AG09319 (cell line): ENCODE measurements at regions not wholly inside any gene's neighbourhood (a gene's known extent, or its start where the extent isn't known, plus 50 kb on each side); places are given as distances from the start of the nearest gene placed in this dataset.
"Not testable (repeated sequence)": the region's sequence is repeated elsewhere in the genome, so short reads cannot be mapped to it uniquely, and the experiment has no call there.

Experiments used
- DNase-seq: peaks from one replicate; pipeline ENCODE4 v3.0.0-alpha.2; 2010; ENCODE audit warnings: low read depth; ENCODE audit errors: extremely low read depth
- TF ChIP-seq, protein P1 (sequence below): IDR thresholded peaks from 2 replicates; pipeline ENCODE4 v1.5.1; 2011; ENCODE audit warnings: low read depth, mild to moderate bottlenecking, inconsistent platforms, low read length, moderate library complexity

DNA sequence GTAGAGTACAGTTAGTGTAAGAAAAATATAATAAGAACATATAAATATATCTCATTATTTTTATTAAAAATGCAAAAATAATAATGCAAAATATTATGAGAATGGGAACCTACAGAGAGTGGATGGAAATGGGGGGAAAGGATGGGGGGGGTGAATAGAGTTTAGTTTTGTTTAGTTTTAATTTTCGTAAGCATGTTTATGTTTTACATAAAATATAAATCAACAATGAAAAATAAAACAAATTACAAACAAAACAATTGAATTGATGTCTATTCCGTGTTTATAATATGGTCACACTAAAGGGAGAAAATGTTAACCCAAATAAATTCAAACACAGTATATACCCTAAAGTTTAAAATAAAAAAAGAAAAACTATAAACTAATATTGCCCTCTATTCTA lies 1717.4 kb upstream of the SPRY2 start:
- TF ChIP-seq, protein P1, sequence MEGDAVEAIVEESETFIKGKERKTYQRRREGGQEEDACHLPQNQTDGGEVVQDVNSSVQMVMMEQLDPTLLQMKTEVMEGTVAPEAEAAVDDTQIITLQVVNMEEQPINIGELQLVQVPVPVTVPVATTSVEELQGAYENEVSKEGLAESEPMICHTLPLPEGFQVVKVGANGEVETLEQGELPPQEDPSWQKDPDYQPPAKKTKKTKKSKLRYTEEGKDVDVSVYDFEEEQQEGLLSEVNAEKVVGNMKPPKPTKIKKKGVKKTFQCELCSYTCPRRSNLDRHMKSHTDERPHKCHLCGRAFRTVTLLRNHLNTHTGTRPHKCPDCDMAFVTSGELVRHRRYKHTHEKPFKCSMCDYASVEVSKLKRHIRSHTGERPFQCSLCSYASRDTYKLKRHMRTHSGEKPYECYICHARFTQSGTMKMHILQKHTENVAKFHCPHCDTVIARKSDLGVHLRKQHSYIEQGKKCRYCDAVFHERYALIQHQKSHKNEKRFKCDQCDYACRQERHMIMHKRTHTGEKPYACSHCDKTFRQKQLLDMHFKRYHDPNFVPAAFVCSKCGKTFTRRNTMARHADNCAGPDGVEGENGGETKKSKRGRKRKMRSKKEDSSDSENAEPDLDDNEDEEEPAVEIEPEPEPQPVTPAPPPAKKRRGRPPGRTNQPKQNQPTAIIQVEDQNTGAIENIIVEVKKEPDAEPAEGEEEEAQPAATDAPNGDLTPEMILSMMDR: no peak
- DNase-seq: no peak

DNA sequence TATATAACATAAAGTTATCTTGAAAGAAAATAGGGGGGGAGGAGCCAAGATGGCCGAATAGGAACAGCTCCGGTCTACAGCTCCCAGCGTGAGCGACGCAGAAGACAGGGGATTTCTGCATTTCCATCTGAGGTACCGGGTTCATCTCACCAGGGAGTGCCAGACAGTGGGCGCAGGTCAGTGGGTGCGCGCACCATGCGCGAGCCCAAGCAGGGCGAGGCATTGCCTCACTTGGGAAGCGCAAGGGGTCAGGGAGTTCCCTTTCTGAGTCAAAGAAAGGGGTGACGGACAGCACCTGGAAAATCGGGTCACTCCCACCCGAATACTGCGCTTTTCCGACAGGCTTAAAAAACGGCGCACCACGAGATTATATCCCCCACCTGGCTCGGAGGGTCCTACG lies 1704.4 kb upstream of the SPRY2 start:
- not testable (repeated sequence) for DNase-seq

DNA sequence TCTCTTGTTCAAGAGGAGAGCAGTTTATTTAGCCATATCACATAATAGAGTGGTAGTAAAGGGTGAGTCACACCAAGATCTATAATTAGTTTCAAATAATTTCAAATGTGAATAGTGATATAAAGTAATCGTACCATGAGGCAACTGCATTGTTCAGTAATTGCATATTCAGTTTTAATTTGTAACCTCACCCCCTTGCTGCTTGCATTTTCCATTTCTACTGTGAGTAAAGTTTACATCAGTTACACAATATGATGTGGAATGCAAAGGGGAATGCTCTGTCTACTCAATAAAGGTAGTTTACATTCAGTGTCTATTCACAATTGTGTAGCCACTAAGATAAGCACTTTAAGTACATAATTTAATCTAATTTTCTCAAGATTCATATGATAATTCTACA lies 1695.7 kb upstream of the SPRY2 start:
- TF ChIP-seq, protein P1: no peak
- no peak for DNase-seq

DNA sequence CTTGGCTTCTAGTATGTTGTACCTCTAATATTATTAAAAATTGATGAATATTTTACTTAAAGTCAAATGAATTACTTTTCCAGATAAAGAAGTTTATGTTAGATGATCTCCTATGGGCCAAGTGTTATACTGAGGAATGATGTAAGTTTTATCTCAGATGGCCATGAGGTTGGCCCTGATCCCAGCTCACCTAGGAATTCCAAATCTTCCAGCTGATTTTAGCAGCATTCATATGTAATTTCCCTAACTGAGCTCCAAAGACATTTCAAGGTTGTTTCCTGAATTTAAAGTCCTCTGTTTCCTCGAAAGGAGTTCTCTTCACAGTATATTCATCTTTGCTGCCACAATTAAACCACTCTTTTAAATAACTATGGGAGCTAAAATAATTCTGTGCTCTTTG lies 1670.4 kb upstream of the SPRY2 start:
- no peak for DNase-seq
- TF ChIP-seq, protein P1: no peak

DNA sequence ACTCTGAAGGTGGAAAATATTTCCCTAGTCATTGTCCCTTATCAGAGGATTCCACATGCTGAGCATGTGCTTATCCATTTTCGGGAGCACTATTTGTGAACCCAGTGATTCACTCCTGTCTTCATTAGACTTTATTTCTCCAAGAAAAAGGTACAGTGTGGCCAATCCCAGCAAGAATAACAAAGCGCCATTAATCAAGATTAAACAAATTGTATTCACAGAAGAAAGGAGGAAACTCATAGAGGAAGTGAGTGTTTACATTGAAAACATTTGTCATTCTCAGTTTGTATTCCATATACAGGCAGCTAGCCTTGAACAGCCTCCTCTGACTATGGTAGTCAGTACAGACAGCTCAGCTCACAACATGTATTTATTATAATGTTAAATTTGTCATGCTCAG lies 1669.9 kb upstream of the SPRY2 start:
- DNase-seq: no peak
- TF ChIP-seq, protein P1: no peak

DNA sequence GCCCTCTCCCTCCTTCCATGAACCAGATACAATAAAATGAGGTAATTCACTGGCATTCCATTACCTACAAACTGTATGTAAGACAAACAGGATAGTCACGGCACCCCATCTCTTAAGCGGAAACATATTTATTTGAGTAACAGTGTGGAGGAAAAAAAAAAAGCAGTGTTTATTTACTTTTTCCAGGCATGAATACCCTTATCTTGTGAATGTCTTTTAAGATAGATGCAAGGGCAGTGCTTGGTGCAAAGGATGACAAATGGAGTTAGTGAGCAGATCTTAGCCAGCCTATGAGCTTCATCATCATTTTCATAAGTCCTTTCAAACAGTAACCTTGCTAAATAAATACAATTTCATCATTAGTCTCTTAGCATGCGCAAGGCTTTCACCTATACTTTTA lies 1661.8 kb upstream of the SPRY2 start:
- DNase-seq: no peak
- TF ChIP-seq, protein P1: no peak

DNA sequence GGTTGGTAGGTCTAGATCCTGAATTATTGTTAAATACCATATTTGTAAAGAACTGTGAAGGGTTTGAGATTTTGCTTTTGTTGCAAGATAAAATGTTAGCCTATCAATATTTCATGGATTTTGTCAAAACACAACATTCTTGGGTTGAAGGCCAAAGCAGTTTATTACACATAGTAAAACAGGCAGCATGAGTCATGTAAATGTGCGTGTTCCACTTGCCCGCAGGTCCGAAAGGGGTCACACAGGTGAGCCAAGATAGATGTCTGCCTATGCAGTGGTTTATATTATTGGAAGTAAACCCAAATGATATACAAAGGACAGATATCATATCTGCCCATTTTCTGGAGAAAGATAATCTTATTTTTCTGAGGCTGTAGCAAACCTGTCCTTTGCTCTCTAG lies 1654.4 kb upstream of the SPRY2 start:
- no peak for DNase-seq
- TF ChIP-seq, protein P1: no peak

DNA sequence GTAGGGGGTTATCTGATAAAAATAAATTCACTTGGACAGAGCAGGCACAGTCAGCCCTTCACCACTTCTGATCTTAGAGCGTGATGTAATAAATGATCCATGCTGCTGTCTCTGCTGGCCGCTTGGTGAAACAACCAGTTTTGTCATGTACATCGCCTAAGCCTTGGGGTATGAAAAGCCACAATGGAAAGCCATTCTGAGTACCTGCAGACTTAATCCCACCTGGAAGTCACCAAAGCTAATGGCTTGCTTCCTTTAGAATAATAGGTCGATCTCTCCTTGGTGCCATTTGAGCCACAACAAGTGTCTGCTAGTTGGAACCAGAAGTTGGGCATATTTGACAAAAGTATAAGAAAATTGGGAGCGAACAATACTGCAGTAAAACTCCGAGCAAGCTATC lies 1649.7 kb upstream of the SPRY2 start:
- TF ChIP-seq, protein P1: no peak
- no peak for DNase-seq
